LNCAP (cell line): ENCODE measurements at regions not wholly inside any gene's neighbourhood (a gene's known extent, or its start where the extent isn't known, plus 50 kb on each side); places are given as distances from the start of the nearest gene placed in this dataset.

ENCODE experiments used
- TF ChIP-seq, protein P1 (sequence below): fragments of 450-650 bp; IDR thresholded peaks from 2 replicates; pipeline ENCODE4 v1.5.1; 2017; ENCODE audit warnings: mild to moderate bottlenecking

- TF ChIP-seq, protein P1, sequence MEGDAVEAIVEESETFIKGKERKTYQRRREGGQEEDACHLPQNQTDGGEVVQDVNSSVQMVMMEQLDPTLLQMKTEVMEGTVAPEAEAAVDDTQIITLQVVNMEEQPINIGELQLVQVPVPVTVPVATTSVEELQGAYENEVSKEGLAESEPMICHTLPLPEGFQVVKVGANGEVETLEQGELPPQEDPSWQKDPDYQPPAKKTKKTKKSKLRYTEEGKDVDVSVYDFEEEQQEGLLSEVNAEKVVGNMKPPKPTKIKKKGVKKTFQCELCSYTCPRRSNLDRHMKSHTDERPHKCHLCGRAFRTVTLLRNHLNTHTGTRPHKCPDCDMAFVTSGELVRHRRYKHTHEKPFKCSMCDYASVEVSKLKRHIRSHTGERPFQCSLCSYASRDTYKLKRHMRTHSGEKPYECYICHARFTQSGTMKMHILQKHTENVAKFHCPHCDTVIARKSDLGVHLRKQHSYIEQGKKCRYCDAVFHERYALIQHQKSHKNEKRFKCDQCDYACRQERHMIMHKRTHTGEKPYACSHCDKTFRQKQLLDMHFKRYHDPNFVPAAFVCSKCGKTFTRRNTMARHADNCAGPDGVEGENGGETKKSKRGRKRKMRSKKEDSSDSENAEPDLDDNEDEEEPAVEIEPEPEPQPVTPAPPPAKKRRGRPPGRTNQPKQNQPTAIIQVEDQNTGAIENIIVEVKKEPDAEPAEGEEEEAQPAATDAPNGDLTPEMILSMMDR = no peak
These were observed 532.5 kb downstream of the KIF4B start for GRCh38 chr5:155546075-155546474.

DNA sequence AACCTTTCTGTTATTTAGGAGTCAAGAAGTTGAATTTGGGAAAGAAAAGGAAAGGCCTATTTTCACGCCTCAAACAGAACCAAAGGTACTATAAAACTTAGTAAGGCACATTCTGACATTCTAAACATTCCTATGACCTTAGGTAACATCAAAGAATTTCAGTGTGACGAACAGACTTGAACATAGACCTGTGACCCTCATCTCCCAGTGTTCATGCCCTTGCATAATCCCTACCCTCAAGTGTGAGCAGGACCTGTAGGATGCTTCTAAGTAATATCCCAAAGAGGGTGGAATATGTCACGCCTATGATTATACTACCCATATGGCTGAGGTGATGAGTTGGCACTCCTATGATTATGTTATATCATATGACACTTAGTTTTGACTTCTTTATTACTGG lies 540.9 kb downstream of the KIF4B start:
- TF ChIP-seq, protein P1 = no peak

GRCh38 chr5:155556222-155556621 lies 542.7 kb downstream of the KIF4B start:
- TF ChIP-seq, protein P1 = no peak

DNA sequence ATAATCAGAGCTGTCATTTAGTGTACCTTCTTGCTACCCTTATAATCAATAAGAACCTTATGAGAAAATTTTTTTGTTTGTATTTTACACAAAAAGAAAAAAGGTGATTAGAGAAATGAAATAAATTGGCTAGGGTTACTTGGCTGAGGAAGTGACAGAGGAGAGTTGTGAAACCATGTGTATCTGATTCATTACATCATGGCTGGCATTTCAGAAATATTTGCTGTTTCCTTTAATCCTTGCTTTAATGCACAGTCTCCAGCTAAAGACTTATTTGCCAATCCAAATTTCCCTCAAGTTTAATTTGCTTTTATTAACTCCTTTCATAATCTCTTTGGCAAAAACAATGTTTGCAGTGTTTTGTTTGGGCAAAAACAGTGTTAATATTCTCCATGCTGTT lies 543.1 kb downstream of the KIF4B start:
- TF ChIP-seq, protein P1 = no peak

- TF ChIP-seq, protein P1 = no peak
These were observed 548.6 kb downstream of the KIF4B start for GRCh38 chr5:155562158-155562557.

DNA sequence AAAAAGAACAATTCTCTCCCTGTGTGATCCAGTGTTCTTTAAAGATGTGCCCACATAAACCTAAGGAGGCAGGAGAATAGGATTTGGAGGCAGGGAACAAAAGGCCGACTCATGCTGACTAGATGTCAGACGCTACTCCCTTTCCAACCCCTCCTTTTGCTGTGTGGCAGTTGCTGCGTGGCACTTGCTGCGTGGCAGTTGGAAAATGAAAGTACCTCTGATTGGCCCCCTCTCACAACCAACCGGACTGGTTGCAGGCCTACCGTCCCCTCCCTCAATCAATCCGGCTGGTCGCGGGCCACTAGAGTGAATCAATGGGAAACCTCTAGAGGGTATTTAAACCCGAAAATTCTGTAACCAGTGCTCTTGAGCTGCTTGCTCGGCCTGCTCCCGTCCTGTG lies 551.0 kb downstream of the KIF4B start:
- TF ChIP-seq, protein P1 = no peak

DNA sequence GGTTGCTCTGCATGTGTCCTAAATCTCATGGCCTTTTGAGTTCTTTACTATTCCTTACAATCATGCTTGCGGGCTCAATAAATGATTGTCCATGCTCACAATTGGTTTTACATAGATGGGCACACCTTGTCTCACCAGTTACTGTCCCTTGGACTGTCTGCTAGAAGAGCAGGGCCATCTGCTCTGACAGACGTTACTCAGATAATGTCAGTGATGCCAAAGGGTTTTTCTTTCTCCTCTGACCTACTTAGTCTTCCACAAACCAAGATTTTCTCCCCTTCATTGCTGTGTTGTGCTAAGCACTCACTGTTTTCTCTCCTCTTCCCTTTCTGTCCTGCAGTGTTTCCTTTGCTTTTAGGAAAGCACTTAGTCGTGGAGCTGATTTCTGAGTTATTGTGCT lies 562.3 kb downstream of the KIF4B start:
- TF ChIP-seq, protein P1 = no peak

- TF ChIP-seq, protein P1 = no peak
These were observed 573.9 kb downstream of the KIF4B start for GRCh38 chr5:155587458-155587857.
